Transverse colon (tissue), 4 donors: ENCODE measurements at regions not wholly inside any gene's neighbourhood (a gene's known extent, or its start where the extent isn't known, plus 50 kb on each side); places are given as distances from the start of the nearest gene placed in this dataset.

Source experiments
- CTCF ChIP-seq, 5 experiments: fragments of 200-600 bp in 3 of 5; fragments of 450-650 bp in 2 of 5; sonication (generic) in 3 of 5; IDR thresholded peaks; 1 replicate in 2 of 5; 2 replicates in 3 of 5; pipeline ENCODE4 v1.5.1; 2016 to 2017; ENCODE audit warnings: antibody characterized with exemption in 5 of 5, inconsistent platforms in 3 of 5, mild to moderate bottlenecking in 2 of 5, moderate library complexity in 1 of 5
- EP300 ChIP-seq: sonication (generic); formaldehyde crosslinking; IDR thresholded peaks from one replicate; pipeline ENCODE4 v1.6.1; 2017; ENCODE audit warnings: antibody characterized with exemption, low read depth
- POLR2A ChIP-seq: fragments of 450-650 bp; IDR thresholded peaks from one replicate; pipeline ENCODE4 v1.6.1; 2016; ENCODE audit warnings: antibody characterized with exemption, mild to moderate bottlenecking, moderate library complexity
- POLR2AphosphoS5 ChIP-seq, 3 donors: sonication (generic); formaldehyde crosslinking; IDR thresholded peaks; one replicate each; pipeline ENCODE4 v1.6.1; 2016; ENCODE audit warnings: antibody characterized with exemption in 3 of 3

- no peak for TF ChIP-seq POLR2A
- no peak for TF ChIP-seq POLR2AphosphoS5 (IDR thresholded peaks at IDR 0.05)
- no peak for TF ChIP-seq CTCF (IDR thresholded peaks at IDR 0.05)
- no peak for TF ChIP-seq EP300
Observed at GRCh38 chr2:121860758-121861227, 105.3 kb downstream of the TSN start.
